ENCODE measurements at regions not wholly inside any gene's neighbourhood (a gene's known extent, or its start where the extent isn't known, plus 50 kb on each side); places are given as distances from the start of the nearest gene placed in this dataset.

GRCh38 chr1:2967881-2968280, 53.4 kb upstream of the ACTRT2 start:
- TF ChIP-seq POLR2A (IDR thresholded peaks at IDR 0.05; ENCODE audit: low read length) (no peak), CTCF (IDR thresholded peaks at IDR 0.05) (no peak), EP300 (IDR thresholded peaks at IDR 0.05) (no peak), JUN (IDR thresholded peaks at IDR 0.05) (no peak), ZFP36 (IDR thresholded peaks at IDR 0.05; ENCODE audit: borderline replicate concordance, partially characterized antibody) (no peak)

Measured in A549 (cell line).